Fibroblast of the conjunctiva (primary cell): ENCODE measurements at regions not wholly inside any gene's neighbourhood (a gene's known extent, or its start where the extent isn't known, plus 50 kb on each side); places are given as distances from the start of the nearest gene placed in this dataset.
"Not testable (repeated sequence)": the region's sequence is repeated elsewhere in the genome, so short reads cannot be mapped to it uniquely, and the experiment has no call there.

Source experiments
- DNase-seq: peaks from one replicate; pipeline ENCODE4 v3.0.0-alpha.2; 2010; ENCODE audit warnings: low read depth

DNA sequence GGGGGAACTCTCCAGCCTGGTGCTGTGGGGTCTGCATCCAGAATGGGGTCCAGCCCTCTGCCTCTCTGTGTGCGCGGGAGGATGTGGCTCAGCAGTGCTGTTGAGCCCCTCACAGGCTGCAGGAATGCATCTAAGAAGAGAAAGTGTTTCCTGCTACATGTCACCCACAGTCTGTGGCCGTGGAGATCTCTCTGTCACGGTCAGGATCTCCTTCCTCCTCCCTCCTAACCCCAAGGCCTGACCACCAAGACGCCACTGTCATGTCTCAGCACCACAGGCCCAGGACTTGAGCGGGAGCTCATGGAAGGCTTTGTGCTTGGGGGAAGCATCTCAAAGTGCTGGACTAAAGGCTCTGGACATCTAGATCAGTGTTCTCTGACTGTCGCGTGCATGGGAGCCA is 90.1 kb downstream of the SREK1 start:
- DNase-seq: no peak

DNA sequence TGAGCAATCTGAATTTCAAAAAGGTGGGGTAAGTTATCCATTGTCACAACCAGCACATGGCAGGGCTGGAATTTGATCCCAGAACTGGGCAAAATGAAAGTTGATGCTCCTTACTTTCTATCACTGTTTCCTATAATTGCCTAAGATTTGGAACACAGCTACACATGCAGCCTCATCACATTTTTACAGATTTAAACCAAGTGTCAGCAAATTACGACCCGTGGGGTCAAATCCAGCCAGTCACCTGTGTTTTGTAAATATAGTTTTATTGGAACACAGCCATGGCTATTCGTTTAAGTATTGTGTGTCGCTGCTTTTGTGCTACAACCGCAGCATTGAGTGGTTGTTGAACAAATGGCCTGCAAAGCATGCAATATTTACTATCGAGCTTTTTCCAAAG is 94.3 kb downstream of the SREK1 start:
- no peak for DNase-seq

DNA sequence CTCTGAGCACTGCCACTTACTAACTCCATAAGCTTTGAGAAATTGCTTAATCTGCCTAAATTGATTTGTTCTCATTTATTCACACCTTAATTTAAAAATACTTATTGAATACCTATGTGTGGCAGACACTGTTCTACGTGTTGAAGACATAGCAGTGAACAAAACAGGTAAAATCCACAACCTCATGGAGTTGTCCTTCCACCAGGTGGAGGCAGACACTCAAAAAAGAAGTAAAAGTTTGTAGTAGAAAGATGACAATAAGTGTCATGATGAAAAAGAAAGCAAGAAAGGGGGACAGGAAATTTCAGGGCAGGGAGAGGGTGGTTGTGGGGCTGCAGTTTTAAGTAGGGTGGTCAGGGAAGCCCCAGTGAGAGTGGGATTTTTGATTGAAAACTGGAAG is 94.9 kb downstream of the SREK1 start:
- no peak for DNase-seq

DNA sequence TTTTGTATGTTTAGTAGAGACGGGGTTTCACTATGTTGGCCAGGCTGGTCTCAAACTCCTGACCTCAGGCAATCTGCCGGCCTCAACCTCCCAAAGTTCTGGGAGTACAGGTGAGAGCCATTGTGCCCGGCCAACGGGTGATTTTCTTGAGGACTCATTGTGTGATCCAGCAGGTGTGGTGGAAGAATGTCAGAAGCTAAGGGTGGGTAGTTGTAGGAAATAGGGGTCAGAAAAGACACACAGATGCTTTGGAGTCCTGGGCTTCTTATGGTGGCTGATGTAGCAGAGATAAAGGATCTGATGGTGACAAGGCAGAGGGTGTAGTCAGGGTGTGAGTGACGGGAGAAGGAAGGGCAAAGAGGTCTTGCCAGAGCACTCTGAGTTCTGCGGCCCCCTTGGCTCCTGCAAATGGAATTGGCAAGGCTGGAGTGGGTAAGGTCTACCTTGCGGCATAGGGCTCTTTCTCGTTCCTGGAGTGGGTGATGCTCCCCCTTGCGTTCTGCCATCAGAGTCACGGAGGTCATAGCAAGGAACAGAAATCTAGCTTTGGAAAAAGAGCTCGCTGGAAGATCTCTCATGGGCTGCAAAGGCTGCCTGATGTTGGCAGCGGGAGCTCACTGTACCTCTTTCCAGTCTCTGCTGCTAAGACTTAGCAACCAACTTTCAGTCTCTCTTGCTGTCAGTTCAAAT is 97.2 kb downstream of the SREK1 start:
- no peak for DNase-seq

DNA sequence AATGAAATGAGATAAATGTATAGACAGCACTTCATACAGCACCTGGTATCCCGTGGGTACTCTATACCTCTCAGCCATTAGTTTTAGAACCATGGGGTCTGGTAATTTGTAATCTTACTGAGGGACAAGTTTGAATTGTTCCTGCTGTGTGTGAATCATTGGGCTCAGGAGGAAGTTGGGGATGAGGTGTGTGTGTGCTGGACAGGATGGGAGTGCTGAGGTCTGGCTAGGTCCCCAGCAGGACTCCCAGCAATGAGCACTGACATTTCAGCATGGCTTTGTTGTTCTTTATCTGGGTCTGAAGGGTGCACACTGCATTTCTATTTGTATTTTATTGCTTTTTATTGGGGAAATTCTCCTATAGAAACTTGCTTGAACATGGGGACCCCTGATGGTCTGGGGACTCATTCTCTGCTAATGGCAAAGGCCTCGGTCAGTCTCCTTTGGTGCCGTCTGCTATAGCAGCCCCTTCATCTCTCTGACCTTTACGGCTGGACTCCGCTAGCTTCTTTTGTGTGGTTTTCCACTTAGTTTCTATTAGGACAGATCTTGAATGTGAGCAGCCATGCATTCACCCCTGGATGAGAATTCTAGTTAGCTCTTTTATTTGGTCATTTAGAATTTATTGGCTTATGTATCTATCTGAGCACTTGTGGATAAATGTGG is 98.1 kb downstream of the SREK1 start:
- DNase-seq: no peak

DNA sequence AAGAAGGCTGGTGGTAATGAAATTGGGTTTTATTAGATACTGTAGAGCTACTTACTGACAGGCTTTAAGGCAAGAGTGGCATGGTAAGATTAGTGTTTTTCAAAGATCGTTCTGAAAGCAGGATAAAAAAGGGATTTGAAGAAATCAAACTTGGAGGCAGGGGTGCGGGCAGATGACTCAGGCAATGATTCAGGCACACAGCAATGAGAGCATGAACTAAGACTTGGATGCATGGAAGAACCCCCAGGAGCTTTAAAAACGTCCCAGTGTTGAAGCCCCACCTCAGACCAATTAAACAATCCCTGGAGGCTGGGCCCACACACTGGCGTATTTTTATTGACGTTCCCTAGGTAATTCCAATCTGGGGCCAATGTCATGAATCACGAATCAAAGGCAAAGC is 102.5 kb downstream of the SREK1 start:
- peak; percentile 13 for DNase-seq

DNA sequence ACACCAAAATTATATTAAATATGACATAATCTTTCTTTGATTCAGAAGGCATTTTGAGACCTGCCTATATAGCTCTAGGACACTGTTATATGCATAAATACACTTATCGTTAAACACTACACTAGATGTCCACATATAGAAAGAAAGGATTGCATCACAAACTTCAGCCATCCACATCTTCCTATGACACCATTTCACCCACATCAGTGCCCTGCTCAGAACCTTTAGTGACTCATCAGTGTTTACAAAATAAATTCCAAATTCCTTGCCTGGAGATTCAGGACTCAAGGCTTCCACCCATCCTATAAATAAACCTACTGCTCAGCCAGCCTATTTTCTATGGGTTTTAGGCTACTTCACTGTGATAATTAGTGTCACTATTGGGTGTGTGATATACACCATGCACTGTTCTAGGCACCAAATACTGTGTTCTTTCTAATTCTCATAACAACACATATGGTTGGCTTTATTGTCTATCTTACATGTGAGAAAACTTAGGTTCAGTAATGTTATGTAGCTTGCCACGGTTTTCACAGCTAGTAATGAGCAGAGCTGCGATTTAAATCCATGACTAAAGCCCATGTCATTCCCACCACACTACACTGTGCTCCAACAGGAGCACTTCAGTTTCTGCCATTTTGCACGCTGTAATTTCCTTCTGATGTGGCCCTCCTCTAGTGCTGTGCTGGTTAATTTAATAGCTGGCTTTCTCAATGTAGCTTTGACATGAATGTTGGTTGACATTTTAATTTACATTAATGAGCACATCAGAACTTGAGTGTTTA is 103.3 kb downstream of the SREK1 start:
- DNase-seq: peak; percentile 49

DNA sequence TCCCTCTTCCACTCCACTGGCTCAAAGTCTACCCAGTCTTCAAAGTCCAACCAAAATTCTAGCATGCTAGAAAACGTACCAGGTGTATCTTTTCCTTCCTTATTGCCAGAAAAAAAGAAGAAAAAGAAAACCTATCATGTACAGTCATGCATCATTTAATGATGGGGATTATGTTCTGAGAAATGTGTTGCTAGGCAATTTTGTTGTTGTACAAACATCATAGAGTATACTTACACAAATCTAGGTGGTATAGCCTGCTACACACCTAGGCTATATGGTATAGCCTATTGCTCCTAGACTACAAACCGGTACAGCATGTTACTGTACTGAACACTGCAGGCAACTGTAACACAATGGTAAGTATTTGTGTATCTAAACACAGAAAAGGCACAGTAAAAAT is 104.8 kb downstream of the SREK1 start:
- no peak for DNase-seq

DNA sequence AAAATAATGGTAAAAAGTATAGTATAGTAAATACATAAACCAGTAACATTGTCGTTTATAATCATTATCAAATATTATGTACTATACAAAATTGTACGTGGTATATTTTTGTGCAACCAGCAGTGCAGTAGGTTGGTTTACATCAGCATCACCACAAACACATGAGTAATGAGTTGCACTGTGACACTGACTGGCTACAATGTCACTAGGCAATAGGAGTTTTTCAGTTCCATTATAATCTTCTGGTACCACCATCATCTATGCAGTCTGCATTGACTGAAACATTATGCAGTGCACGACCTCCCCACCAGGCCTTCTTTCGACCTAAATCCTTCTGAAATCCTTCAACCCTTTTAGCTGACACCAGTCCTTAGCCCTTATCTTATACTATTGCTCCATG is 105.8 kb downstream of the SREK1 start:
- DNase-seq: no peak

DNA sequence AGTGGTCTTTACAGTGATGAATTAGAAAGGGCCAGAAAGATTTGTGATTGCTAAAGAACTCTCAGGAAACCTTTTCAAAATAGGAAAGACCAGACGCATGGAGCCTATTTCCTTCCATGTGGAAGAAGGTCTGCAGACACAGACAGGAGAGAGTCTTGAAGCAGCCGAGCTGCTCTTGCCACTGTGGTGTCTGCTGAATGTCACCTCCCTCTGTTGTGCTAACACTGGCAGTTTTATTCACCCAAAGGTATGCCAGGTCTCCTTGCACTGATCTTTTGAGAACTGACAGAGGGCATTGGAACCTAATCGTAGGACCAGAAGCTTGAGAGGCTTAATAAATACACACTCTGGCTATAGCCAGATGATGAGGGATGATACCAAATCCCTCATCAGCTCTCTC is 108.7 kb downstream of the SREK1 start:
- DNase-seq: no peak

DNA sequence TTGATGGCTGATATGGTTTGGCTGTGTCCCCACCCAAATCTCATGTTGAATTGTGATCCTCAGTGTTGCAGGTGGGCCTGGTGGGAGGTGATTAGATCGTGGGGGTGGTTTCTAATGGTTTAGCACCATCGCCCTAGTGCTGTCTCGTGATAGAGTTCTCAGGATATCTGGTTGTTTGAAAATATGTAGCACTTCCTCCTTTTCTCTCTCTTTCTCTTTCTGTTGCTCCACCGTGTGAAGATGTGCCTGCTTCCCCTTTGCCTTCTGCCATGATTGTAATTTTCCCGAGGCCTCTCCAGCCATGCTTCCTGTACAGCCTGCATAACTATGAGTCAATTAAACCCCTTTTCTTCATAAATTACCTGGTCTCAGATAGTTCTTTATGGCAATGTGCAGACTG is 111.6 kb downstream of the SREK1 start:
- no peak for DNase-seq

DNA sequence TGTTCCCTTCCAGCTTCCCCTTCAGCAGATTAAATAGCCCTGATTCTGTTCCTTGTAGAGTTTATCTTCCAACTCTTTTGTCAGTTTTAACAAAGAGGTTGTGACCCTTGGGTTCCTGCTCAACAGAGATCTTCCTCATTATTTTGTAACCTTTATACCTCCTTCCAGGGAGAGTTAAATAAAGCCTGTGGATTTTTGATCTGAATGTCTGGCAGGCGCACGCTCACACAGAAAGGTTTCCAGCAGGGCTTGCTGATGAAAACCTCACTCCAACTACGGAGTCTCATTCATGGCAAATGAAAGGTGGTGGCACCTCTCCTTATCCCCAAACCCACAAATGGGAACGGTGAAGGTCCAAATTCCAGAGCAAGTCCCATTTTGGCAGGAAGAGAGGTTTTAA is 129.0 kb downstream of the SREK1 start:
- DNase-seq: no peak

DNA sequence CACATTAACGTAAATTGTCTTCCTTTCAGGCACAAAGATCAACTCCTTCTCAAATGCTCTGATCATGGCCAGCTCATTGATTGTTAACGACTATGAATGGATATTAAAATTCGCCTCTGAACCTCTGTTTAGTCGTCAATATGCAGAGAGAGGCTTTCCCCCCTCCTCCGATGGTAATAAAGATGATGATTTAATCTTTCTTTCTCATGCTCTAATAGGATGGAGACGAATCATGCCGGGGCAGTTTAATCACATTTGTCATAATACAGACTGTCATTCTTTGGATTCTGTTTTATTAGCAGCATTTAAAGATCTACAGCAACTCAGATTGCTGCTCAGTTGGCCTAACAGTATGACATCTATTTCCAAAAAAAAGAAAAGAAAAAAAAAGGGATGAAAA is 132.9 kb downstream of the SREK1 start:
- no peak for DNase-seq

DNA sequence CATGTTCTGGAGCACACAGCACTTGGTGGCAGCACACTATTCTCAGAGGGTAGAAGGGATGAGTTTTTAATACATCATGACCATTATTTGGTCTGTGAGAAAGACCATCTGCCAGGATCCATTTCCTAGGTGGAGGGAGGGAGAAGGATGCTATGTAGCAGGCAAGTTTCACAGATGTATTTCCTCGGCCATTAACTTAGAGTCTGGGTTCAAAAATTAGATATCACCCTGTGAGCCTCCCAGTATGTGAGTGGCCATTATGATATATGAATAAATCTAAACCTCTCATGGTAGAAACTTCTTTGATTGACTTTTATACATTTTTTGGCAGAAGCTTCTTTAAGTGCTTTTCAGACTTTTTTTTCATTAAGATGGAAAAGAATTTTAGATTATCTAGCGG is 133.9 kb downstream of the SREK1 start:
- DNase-seq: no peak

DNA sequence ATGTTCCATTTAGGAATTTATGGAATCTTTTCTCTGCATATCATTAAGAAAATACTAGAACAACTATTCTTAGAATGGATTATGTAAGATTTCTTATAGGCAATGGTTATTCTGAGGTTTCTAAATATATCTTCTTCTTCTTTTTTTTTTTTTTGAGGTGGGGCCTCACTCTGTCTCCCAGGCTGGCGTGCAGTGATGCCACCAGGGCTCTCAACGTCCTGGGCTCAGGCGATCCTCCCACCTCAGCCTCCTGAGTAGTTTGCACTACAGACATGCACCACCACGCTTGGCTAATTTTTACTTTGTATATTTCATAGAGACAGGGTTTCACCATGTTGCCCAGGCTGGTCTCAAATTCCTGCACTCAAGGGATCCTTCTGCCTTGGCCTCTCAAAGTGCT is 137.2 kb downstream of the SREK1 start:
- DNase-seq: no peak

DNA sequence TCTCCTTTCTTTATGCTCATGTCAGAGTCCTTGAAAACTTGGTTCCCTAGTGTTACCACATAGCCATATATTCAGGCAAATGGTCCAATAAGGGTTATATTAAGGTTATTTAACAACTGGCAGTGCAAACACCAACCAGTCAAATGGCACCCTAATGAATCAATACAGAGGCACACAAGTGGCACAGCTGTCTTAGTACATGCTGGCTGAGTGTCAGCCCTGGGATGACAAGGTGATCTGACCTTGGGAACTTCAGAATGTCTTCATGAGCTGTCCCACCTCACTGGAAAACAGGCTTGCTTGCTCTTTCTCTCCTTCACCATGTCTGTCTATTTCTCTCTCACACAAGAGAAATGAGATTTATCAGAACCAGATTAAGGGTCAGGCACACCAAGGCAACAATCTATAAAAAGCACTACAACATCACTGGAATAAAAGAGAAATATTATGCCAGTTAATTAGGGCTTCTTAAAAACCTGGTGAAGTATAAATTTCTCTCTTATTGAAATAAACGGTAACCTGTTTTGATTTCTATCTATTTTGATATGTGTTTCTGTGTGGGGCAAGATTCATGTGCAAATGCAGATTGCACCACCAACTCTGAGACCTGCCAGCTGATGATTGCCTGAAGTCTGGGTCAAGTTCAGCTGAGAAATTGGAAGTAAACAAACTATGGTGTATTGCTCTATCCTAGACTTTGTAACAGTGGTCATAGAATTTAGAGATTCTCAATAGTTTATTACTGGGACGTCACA is 140.7 kb downstream of the SREK1 start:
- no peak for DNase-seq

DNA sequence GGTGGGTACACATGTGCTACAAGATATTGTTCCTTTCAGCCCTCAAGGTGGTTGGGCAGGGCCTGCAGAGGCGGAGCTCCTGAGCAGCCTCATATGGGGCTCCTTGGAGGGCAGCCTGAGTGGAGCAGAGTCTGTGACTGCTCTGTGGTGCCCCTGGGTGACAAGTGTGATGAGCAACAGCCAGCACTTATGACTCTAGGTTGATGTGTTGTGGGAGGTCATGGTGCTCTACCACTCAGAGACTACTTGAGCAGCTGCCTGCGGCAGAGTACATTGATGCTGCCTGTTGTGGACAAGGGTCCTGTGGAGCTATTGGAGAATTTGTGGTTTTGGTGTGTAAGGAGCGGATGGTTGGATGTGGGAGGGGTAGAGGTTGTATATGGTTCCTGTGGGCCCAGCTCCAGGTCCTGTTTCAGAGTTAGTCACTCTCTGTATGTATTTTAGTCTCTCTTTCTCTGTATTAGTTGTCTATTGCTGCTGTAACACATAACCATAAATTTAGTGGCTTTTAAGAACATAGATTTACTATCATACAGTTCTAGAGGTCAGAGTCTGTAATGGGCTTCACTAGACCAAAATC is 141.3 kb downstream of the SREK1 start:
- no peak for DNase-seq

DNA sequence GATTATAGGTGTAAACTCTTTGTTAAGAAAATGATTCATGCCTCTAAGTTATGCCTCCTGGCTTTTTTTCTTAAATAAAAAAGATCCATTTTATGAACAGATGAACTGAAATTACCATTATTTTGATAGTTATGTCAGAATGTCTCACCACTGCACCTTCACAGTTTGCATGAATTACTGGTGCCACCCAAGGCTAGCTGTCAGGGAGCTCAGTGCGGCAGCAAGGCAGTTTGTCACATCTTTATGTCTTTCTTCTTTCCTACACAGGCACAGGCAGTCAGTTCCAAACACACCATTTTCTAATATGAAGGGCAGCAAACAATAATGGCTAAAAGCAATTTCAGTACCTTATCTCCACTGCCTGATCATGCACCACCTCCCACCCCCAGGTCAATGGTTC is 147.7 kb downstream of the SREK1 start:
- DNase-seq: no peak

DNA sequence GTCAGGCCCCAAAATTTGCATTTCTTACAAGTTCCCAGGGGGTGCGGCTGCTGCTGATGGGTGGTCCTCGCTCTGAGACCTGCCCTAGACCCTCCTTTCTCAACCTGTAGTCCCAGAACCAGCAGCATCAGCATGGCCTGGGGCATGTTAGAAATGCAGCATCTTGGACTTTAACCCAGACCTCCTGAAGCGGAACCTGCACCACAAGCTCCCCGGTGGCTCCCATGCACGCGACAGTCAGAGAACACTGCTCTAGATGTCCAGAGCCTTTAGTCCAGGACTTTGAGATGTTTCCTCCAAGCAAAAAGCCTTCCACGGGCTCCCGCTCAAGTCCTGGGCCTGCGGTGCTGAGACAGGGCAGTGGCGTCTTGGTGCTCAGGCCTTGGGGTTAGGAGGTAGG is 149.8 kb downstream of the SREK1 start:
- not testable (repeated sequence) for DNase-seq

DNA sequence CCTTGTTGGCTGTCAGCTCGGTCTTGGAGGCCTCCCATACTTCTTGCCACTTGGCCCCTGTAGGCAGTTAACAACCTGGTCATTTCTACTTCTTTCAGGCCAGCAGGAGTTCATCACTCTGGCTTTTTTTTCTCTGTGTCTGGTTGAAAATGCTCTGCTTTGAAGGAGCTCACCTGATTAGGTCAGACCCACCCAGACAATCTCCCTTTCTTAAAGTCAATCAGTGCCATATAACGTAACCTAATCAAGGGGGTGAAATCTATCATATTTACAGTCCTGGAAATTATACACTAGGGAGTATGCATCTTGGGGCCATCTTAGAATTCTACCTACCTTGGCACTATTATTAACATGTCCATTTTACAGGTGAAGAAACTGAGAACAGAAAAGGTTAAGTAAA is 155.4 kb downstream of the SREK1 start:
- DNase-seq: no peak

DNA sequence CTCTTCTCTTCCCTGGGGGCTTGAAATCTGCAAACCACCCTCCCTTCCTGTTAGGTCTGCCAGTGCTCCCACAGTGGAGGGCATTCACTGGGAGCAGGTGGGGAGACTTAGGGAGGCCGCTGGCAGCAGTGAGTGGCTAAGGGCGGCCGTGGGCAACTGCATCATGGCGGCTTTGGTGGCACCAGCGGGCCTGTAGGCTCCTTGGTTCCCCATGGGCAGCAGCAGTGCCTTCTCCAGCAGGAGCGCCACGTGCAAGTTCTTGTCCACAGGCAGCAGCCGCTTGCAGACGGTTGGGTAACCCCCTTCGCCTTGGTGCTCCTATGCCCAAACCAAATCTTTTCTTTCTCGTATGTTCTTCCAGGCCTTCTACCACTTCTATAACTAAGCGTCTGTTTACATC is 158.2 kb downstream of the SREK1 start:
- DNase-seq: no peak

DNA sequence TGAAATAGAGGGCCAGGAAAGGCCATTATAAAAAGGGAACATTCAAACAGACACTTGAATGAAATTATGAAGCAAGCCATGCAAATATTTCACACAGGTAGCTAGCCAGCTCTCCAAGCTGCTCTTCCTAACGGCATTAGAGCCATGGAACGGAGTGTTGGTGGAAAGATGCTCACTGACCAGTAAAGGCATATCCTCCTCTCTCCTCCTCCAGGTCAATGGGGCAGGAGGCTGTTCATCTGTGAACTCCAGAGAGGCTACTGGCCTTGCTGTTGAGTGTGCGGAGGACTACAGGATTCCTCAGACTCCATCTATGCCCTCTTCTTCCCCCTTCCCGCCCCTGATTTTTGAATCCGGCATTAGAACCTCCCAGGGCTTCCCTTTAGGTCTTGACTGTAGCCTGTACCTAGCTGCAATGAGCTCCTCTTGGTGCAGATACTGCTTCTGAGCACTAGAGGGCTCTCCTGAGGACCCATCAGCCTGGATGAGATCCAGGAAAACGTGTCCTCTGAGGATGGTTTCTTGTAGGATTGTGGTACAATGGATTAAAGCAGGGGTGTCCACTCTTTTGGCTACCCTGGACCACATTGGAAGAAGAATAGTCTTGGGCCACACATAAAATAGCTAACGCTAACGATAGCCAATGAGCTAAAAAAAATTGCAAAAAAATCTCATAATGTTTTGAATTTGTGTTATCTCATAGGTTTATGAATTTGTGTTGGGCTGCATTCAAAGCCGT is 162.2 kb downstream of the SREK1 start:
- DNase-seq: peak; percentile 54
